GM23338 (cell line): ENCODE measurements at regions not wholly inside any gene's neighbourhood (a gene's known extent, or its start where the extent isn't known, plus 50 kb on each side); places are given as distances from the start of the nearest gene placed in this dataset.
A peak's percentile ranks its signal among the peaks of the same experiment; 100 is the strongest.

ENCODE experiments used
- ATAC-seq: fragments of 200-7000 bp; cut with Tn5 transposase; 3 replicates; pipeline ENCODE4 v1.9.1; 2020
- DNase-seq: peaks from one replicate; pipeline ENCODE4 v3.0.0-alpha.2; 2015; ENCODE audit warnings: low spot score
- H2AFZ ChIP-seq: fragments of 200-600 bp; sonication (generic); 2 replicates; pipeline ENCODE4 v1.8.0; 2016; ENCODE audit warnings: antibody characterized with exemption, mild to moderate bottlenecking, moderate library complexity
- H3F3A ChIP-seq: fragments of 200-600 bp; sonication (generic); replicated peaks from 2 replicates; pipeline ENCODE4 v1.8.0; 2017; ENCODE audit warnings: antibody characterized with exemption, mixed run types, low read depth
- H3K27ac ChIP-seq: fragments of 200-600 bp; sonication (generic); 2 replicates; pipeline ENCODE4 v1.6.1; 2016; ENCODE audit warnings: low read depth
- H3K27me3 ChIP-seq: fragments of 200-600 bp; sonication (generic); 2 replicates; pipeline ENCODE4 v1.8.0; 2016; ENCODE audit warnings: mild to moderate bottlenecking, mixed run types, moderate library complexity; ENCODE audit not compliant: insufficient read depth
- H3K36me3 ChIP-seq: fragments of 200-600 bp; sonication (generic); 2 replicates; pipeline ENCODE4 v1.8.0; 2016; ENCODE audit warnings: mild to moderate bottlenecking; ENCODE audit not compliant: insufficient read depth
- H3K4me1 ChIP-seq: fragments of 200-600 bp; sonication (generic); 2 replicates; pipeline ENCODE4 v1.8.0; 2016; ENCODE audit warnings: mild to moderate bottlenecking, moderate library complexity; ENCODE audit not compliant: insufficient read depth
- H3K4me2 ChIP-seq: fragments of 200-600 bp; sonication (generic); 2 replicates; pipeline ENCODE4 v1.7.1; 2017; ENCODE audit warnings: mixed run types
- H3K4me3 ChIP-seq: fragments of 200-600 bp; sonication (generic); 2 replicates; pipeline ENCODE4 v1.6.1; 2016; ENCODE audit warnings: mixed run types
- H3K79me2 ChIP-seq: fragments of 200-600 bp; sonication (generic); replicated peaks from 2 replicates; pipeline ENCODE4 v1.8.0; 2017; ENCODE audit warnings: mild to moderate bottlenecking; ENCODE audit not compliant: insufficient read depth
- H3K9me2 ChIP-seq: fragments of 200-600 bp; sonication (generic); 2 replicates; pipeline ENCODE4 v1.8.0; 2017; ENCODE audit not compliant: insufficient read depth
- H4K20me1 ChIP-seq: fragments of 200-600 bp; sonication (generic); replicated peaks from 2 replicates; pipeline ENCODE4 v1.8.0; 2017; ENCODE audit warnings: mild to moderate bottlenecking; ENCODE audit not compliant: insufficient read depth
- H3K27ac Mint-ChIP-seq: 2 replicates; pipeline ENCODE4 v1.8.0; 2020; ENCODE audit warnings: inconsistent platforms, mild to moderate bottlenecking, moderate library complexity, mixed read lengths
- H3K27me3 Mint-ChIP-seq: 3 replicates; pipeline ENCODE4 v1.8.0; 2022; ENCODE audit warnings: low read depth, mild to moderate bottlenecking, moderate library complexity, mixed read lengths, inconsistent platforms; ENCODE audit not compliant: insufficient read depth, poor library complexity
- H3K36me3 Mint-ChIP-seq: 3 replicates; pipeline ENCODE4 v1.8.0; 2021; ENCODE audit warnings: low read depth, mild to moderate bottlenecking, inconsistent platforms, moderate library complexity, mixed read lengths
- H3K4me1 Mint-ChIP-seq: 3 replicates; pipeline ENCODE4 v1.8.0; 2020; ENCODE audit warnings: mild to moderate bottlenecking, inconsistent platforms, mixed read lengths
- H3K4me3 Mint-ChIP-seq: 3 replicates; pipeline ENCODE4 v1.8.0; 2021; ENCODE audit warnings: moderate library complexity, mild to moderate bottlenecking, inconsistent platforms, mixed read lengths
- H3K9me3 Mint-ChIP-seq: 3 replicates; pipeline ENCODE4 v1.8.0; 2020; ENCODE audit warnings: moderate library complexity, mild to moderate bottlenecking, inconsistent platforms, mixed read lengths
- CREB1 ChIP-seq: fragments of 250-450 bp; sonication (Bioruptor Pico); IDR thresholded peaks from 2 replicates; pipeline ENCODE4 v1.5.0; 2020; ENCODE audit warnings: low read depth, mild to moderate bottlenecking, moderate library complexity
- ETS1 ChIP-seq: IDR thresholded peaks from 2 replicates; pipeline ENCODE4 v1.6.1; 2016; ENCODE audit warnings: antibody characterized with exemption
- EZH2 ChIP-seq: fragments of 200-600 bp; sonication (generic); IDR thresholded peaks from one replicate; pipeline ENCODE4 v1.8.0; 2017; ENCODE audit warnings: antibody characterized with exemption, mild to moderate bottlenecking, low read depth; ENCODE audit not compliant: unreplicated experiment
- JUNB ChIP-seq: IDR thresholded peaks from one replicate; pipeline ENCODE4 v1.6.1; 2016; ENCODE audit warnings: antibody characterized with exemption; ENCODE audit not compliant: unreplicated experiment
- NANOG ChIP-seq: IDR thresholded peaks from 2 replicates; pipeline ENCODE4 v1.6.1; 2016; ENCODE audit warnings: antibody characterized with exemption, borderline replicate concordance
- POLR2AphosphoS5 ChIP-seq: IDR thresholded peaks from 2 replicates; pipeline ENCODE4 v1.6.1; 2016; ENCODE audit warnings: antibody characterized with exemption, low read depth
- REST ChIP-seq: IDR thresholded peaks from one replicate; pipeline ENCODE4 v1.6.1; 2018; ENCODE audit warnings: antibody characterized with exemption; ENCODE audit not compliant: unreplicated experiment
- STAT1 ChIP-seq: IDR thresholded peaks from one replicate; pipeline ENCODE4 v1.6.1; 2016; ENCODE audit warnings: antibody characterized with exemption; ENCODE audit not compliant: unreplicated experiment
- ZNF114 ChIP-seq: fragments of 250-450 bp; sonication (Bioruptor Pico); IDR thresholded peaks from 2 replicates; pipeline ENCODE4 v1.5.0; 2020; ENCODE audit warnings: mild to moderate bottlenecking, moderate library complexity
- ZNF331 ChIP-seq: fragments of 250-450 bp; sonication (Bioruptor Pico); IDR thresholded peaks from 2 replicates; pipeline ENCODE4 v1.5.0; 2020; ENCODE audit warnings: low read depth, mild to moderate bottlenecking, moderate library complexity

GRCh38 chr15:99474909-99475753 lies 90.7 kb upstream of the MEF2A start (continued):
- TF ChIP-seq REST (no peak), JUNB (no peak), STAT1 (no peak)

GRCh38 chr15:99475754-99476412 lies 89.9 kb upstream of the MEF2A start:
- no peak for ATAC-seq
- H3K4me1 ChIP-seq, result no peaks in the 10 kb centered on the region
- H3K36me3 ChIP-seq, result no peaks in the 10 kb centered on the region
- no peak overlapping the region for H3K4me2 ChIP-seq
- Mint-ChIP-seq H3K27ac (no peak overlapping the region), H3K9me3 (no peaks in the 10 kb centered on the region), H3K4me1 (peaks cover 5% of the 10 kb centered on the region; the same call in 1 of the 3 replicates), H3K4me3 (no peak overlapping the region), H3K27me3 (peaks cover 3% of the 10 kb centered on the region), H3K36me3 (no peaks in the 10 kb centered on the region)
- H3K27ac ChIP-seq, result no peak overlapping the region
- no peaks in the 10 kb centered on the region for H3K9me2 ChIP-seq
- H3K4me3 ChIP-seq, result no peak overlapping the region
- no peaks in the 10 kb centered on the region for H3K27me3 ChIP-seq
- DNase-seq, result no peak
- H3F3A ChIP-seq, result no peaks in the 10 kb centered on the region
- no peaks in the 10 kb centered on the region for H3K79me2 ChIP-seq
- peak overlapping the region; percentile 91; the same call in 1 of the 2 replicates for H2AFZ ChIP-seq
- no peaks in the 10 kb centered on the region for H4K20me1 ChIP-seq
- TF ChIP-seq EZH2, result no peak
- no peak for TF ChIP-seq ZNF114 (CRISPR knock-in tag)
- TF ChIP-seq ETS1, result no peak
- no peak for TF ChIP-seq STAT1
- no peak for TF ChIP-seq ZNF331 (CRISPR knock-in tag)
- TF ChIP-seq CREB1, result no peak
- TF ChIP-seq NANOG, result no peak
- no peak for TF ChIP-seq REST
- TF ChIP-seq POLR2AphosphoS5, result no peak
